Panc1 (cell line): ENCODE measurements at regions not wholly inside any gene's neighbourhood (a gene's known extent, or its start where the extent isn't known, plus 50 kb on each side); places are given as distances from the start of the nearest gene placed in this dataset.

Experiments used
- ATAC-seq: fragments of 200-7000 bp; cut with Tn5 transposase; 2 replicates; pipeline ENCODE4 v1.9.1; 2020; ENCODE audit warnings: mild to moderate bottlenecking, moderate library complexity
- BruUV-seq: library from RNA; stranded (reverse); fragments of 400-500 nt; replicated peaks from 2 replicates; lab custom pipeline; 2021; lab: Mats Ljungman, UMichigan
- CTCF ChIA-PET: fragments of 300-600 bp; sonication (Branson Sonifier 250); formaldehyde crosslinking; loops from one replicate; lab custom pipeline; 2022; ENCODE audit warnings: antibody characterized with exemption; lab: Charles Lee
- POLR2A ChIA-PET: fragments of 300-600 bp; sonication (Branson Sonifier 250); formaldehyde crosslinking; loops from one replicate; lab custom pipeline; 2022; ENCODE audit warnings: antibody characterized with exemption; lab: Charles Lee
- DNase-seq: peaks from one replicate; pipeline ENCODE4 v3.0.0-alpha.2; 2010; ENCODE audit warnings: low read depth, low spot score
- H3K27ac ChIP-seq: 2 replicates; pipeline ENCODE4 v1.5.1; 2011; ENCODE audit warnings: mild to moderate bottlenecking, low read length, inconsistent platforms
- H3K27me3 ChIP-seq: fragments of 200-500 bp; sonication (Bioruptor generic); 2 replicates; pipeline ENCODE4 v1.6.0; 2014; ENCODE audit warnings: low read length, inconsistent platforms; ENCODE audit not compliant: control insufficient read depth, insufficient read depth
- H3K36me3 ChIP-seq: fragments of 200-500 bp; sonication (Bioruptor generic); 2 replicates; pipeline ENCODE4 v1.5.1; 2014; ENCODE audit warnings: inconsistent platforms, mild to moderate bottlenecking, low read length, moderate library complexity; ENCODE audit not compliant: control insufficient read depth, insufficient read depth
- H3K4me1 ChIP-seq: 2 replicates; pipeline ENCODE4 v1.5.1; 2011; ENCODE audit warnings: inconsistent platforms, mild to moderate bottlenecking, low read length, moderate library complexity; ENCODE audit not compliant: control insufficient read depth, insufficient read depth
- H3K4me3 ChIP-seq, 2 experiments: 2 replicates each; pipeline ENCODE4 v1.5.1; 2011 to 2012; ENCODE audit warnings: low read depth in 2 of 2, low read length in 2 of 2, mild to moderate bottlenecking in 2 of 2, inconsistent platforms in 1 of 2, moderate library complexity in 1 of 2
- H3K9me3 ChIP-seq: fragments of 200-500 bp; sonication (Bioruptor generic); 2 replicates; pipeline ENCODE4 v1.5.1; 2014; ENCODE audit warnings: low read depth, mild to moderate bottlenecking, inconsistent platforms, low read length, moderate library complexity; ENCODE audit not compliant: control insufficient read depth, insufficient read depth
- CTCF ChIP-seq: fragments of 450-650 bp; IDR thresholded peaks from 2 replicates; pipeline ENCODE4 v1.5.1; 2017; ENCODE audit warnings: mild to moderate bottlenecking
- POLR2AphosphoS5 ChIP-seq: IDR thresholded peaks from 2 replicates; pipeline ENCODE4 v1.6.1; 2012; ENCODE audit warnings: mild to moderate bottlenecking, low read depth, low read length, moderate library complexity
- REST ChIP-seq, 2 experiments: IDR thresholded peaks; 2 replicates each; pipeline ENCODE4 v1.6.1; 2011 to 2012; ENCODE audit warnings: low read depth in 2 of 2, control low read depth in 1 of 2, low read length in 1 of 2, mild to moderate bottlenecking in 1 of 2, moderate library complexity in 1 of 2; ENCODE audit not compliant: insufficient read depth in 1 of 2
- SIN3A ChIP-seq: IDR thresholded peaks from 2 replicates; pipeline ENCODE4 v1.6.1; 2012; ENCODE audit warnings: low read depth, mild to moderate bottlenecking, low read length, moderate library complexity, borderline replicate concordance; ENCODE audit not compliant: insufficient read depth
- TCF7L2 ChIP-seq: IDR thresholded peaks from 2 replicates; pipeline ENCODE4 v1.6.1; 2011; ENCODE audit warnings: mild to moderate bottlenecking, low read depth, low read length, inconsistent platforms
- in situ Hi-C: cut with HindIII; loops from 2 replicates; pipeline ENCODE4 v1.10.0; 2016; ENCODE audit warnings: low sequenced_read_pairs, low pct_unique_long_range_greater_than_20kb
- intact Hi-C: fragments of 100-400 bp; cut with micrococcal nuclease; formaldehyde crosslinking; loops from one replicate; pipeline ENCODE4 v1.10.0; 2022; ENCODE audit not compliant: unreplicated experiment

GRCh38 chr3:84836961-84837360 lies 121.8 kb upstream of the CADM2 start:
- Histone ChIP-seq H3K4me1 (no peaks in the 10 kb centered on the region), H3K36me3 (no peaks in the 10 kb centered on the region), H3K27ac (no peak overlapping the region), H3K27me3 (no peaks in the 10 kb centered on the region), H3K4me3 (no peak overlapping the region), H3K9me3 (no peaks in the 10 kb centered on the region)
- no peak for ATAC-seq
- TF ChIP-seq REST (IDR thresholded peaks at IDR 0.05; ENCODE audit: insufficient read depth in 1 of 2, low read depth in 2 of 2, low read length in 1 of 2) = no peak
- no peak for TF ChIP-seq SIN3A
- no peak for TF ChIP-seq CTCF
- no peak for TF ChIP-seq TCF7L2
- TF ChIP-seq POLR2AphosphoS5 = no peak
- intact Hi-C loops = no loop called here
- no TSS peak for BruUV-seq
- in situ Hi-C loops = no loop called here
- DNase-seq = no peak
- ChIA-PET CTCF (no interaction called here), POLR2A (no interaction called here)

- H3K27me3 ChIP-seq = no peaks in the 10 kb centered on the region
- ATAC-seq (no peak), DNase-seq (no peak)
- H3K36me3 ChIP-seq = no peaks in the 10 kb centered on the region
- intact Hi-C loops (no loop called here), in situ Hi-C loops (no loop called here)
- no peak for TF ChIP-seq POLR2AphosphoS5
- H3K4me3 ChIP-seq = no peak overlapping the region
- no peak overlapping the region for H3K27ac ChIP-seq
- no peaks in the 10 kb centered on the region for H3K9me3 ChIP-seq
- BruUV-seq = no TSS peak
- H3K4me1 ChIP-seq = no peaks in the 10 kb centered on the region
- CTCF ChIA-PET = no interaction called here
- POLR2A ChIA-PET = no interaction called here
Measured at GRCh38 chr3:84877092-84877491, 81.7 kb upstream of the CADM2 start.

GRCh38 chr3:84881288-84881687 lies 77.5 kb upstream of the CADM2 start:
- Histone ChIP-seq H3K27ac (no peak overlapping the region), H3K4me1 (no peaks in the 10 kb centered on the region), H3K9me3 (no peaks in the 10 kb centered on the region), H3K36me3 (no peaks in the 10 kb centered on the region), H3K27me3 (no peaks in the 10 kb centered on the region), H3K4me3 (no peak overlapping the region)
- in situ Hi-C loops = no loop called here
- TF ChIP-seq TCF7L2 = no peak
- TF ChIP-seq REST (IDR thresholded peaks at IDR 0.05; ENCODE audit: insufficient read depth in 1 of 2, low read depth in 2 of 2, low read length in 1 of 2) = no peak
- no peak for TF ChIP-seq CTCF
- TF ChIP-seq SIN3A = no peak
- no peak for DNase-seq
- intact Hi-C loops = no loop called here
- no TSS peak for BruUV-seq
- ChIA-PET CTCF (no interaction called here), POLR2A (no interaction called here)
- no peak for ATAC-seq
